Fibroblast of lung (primary cell): ENCODE measurements at regions not wholly inside any gene's neighbourhood (a gene's known extent, or its start where the extent isn't known, plus 50 kb on each side); places are given as distances from the start of the nearest gene placed in this dataset.

Experiments
- CTCF ChIP-seq, 2 donors: IDR thresholded peaks in 1 of 2; conservative IDR thresholded peaks in 1 of 2; 1 replicate in 1 of 2; 2 replicates in 1 of 2; pipeline ENCODE4 v1.5.1; 2011 to 2012; ENCODE audit warnings: low read length in 2 of 2, control low read depth in 1 of 2, inconsistent platforms in 1 of 2, low read depth in 1 of 2, mild to moderate bottlenecking in 1 of 2
- EZH2 ChIP-seq: IDR thresholded peaks from 2 replicates; pipeline ENCODE4 v1.5.1; 2012; ENCODE audit warnings: low read length, control low read depth, mild to moderate bottlenecking; ENCODE audit errors: missing control alignments

DNA sequence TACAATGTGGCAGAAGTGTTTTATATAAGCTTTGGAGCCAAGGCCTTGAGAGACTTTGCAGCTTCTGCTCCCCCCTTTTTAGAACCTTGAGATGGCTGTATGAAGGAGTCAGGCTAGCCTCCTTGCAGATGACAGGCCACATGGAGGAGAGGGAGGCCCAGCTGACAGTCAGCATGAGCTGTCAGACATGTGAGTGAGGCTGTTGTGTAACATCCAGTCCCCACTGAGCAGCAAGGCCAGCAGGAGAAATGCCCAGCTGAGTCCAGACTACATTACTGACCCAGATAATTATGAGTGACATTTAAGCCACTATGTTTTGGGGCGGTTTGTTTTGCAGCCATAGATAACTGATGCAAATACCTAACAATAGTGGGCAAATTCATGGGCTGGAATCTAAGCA lies 515.3 kb upstream of the ARX start:
- no peak for TF ChIP-seq CTCF (conservative IDR thresholded peaks at IDR 0.05 in 1 of 2, IDR thresholded peaks at IDR 0.05 in 1 of 2; ENCODE audit: low read depth in 1 of 2, low read length in 2 of 2)
- TF ChIP-seq EZH2: no peak
